H9 (cell line): ENCODE measurements at regions not wholly inside any gene's neighbourhood (a gene's known extent, or its start where the extent isn't known, plus 50 kb on each side); places are given as distances from the start of the nearest gene placed in this dataset.

Experiments
- DNase-seq: peaks from one replicate; pipeline ENCODE4 v3.0.0-alpha.2; 2017
- H2AFZ ChIP-seq: one replicate; pipeline ENCODE4 v1.6.1; 2013; ENCODE audit warnings: mild to moderate bottlenecking, low read length, control low read depth, moderate library complexity
- H2AK5ac ChIP-seq: 2 replicates; pipeline ENCODE4 v1.6.1; 2013; ENCODE audit warnings: low read length, control low read depth, mixed read lengths; ENCODE audit not compliant: insufficient read length
- H2BK120ac ChIP-seq: one replicate; pipeline ENCODE4 v1.6.1; 2013; ENCODE audit warnings: low read depth, mild to moderate bottlenecking, low read length, control low read depth, inconsistent platforms; ENCODE audit not compliant: poor library complexity, severe bottlenecking
- H2BK12ac ChIP-seq: 2 replicates; pipeline ENCODE4 v1.6.1; 2013; ENCODE audit warnings: low read length, control low read depth, mixed read lengths, low read depth; ENCODE audit not compliant: insufficient read length
- H2BK15ac ChIP-seq: 2 replicates; pipeline ENCODE4 v1.6.1; 2013; ENCODE audit warnings: low read depth, low read length, control low read depth
- H2BK20ac ChIP-seq: one replicate; pipeline ENCODE4 v1.6.1; 2013; ENCODE audit warnings: low read depth, mild to moderate bottlenecking, low read length, control low read depth, inconsistent platforms; ENCODE audit not compliant: poor library complexity, severe bottlenecking
- H2BK5ac ChIP-seq: 2 replicates; pipeline ENCODE4 v1.6.1; 2013; ENCODE audit warnings: low read length, control low read depth, mixed read lengths; ENCODE audit not compliant: insufficient read length
- H3K14ac ChIP-seq: 2 replicates; pipeline ENCODE4 v1.6.1; 2013; ENCODE audit warnings: low read length, control low read depth; ENCODE audit not compliant: insufficient read depth
- H3K18ac ChIP-seq: 2 replicates; pipeline ENCODE4 v1.6.1; 2013; ENCODE audit warnings: low read depth, mild to moderate bottlenecking, mixed read lengths, low read length, control low read depth; ENCODE audit not compliant: insufficient read length
- H3K23ac ChIP-seq: 2 replicates; pipeline ENCODE4 v1.6.1; 2013; ENCODE audit warnings: low read length, control low read depth, mixed read lengths, low read depth; ENCODE audit not compliant: insufficient read length
- H3K23me2 ChIP-seq: 2 replicates; pipeline ENCODE4 v1.6.1; 2013; ENCODE audit warnings: low read depth, mild to moderate bottlenecking, mixed read lengths, low read length, control low read depth; ENCODE audit not compliant: insufficient read length, poor library complexity, severe bottlenecking
- H3K27ac ChIP-seq: 2 replicates; pipeline ENCODE4 v1.5.1; 2013; ENCODE audit warnings: low read length, control low read depth, mixed read lengths, low read depth; ENCODE audit not compliant: insufficient read length
- H3K27me3 ChIP-seq: 2 replicates; pipeline ENCODE4 v1.6.1; 2013; ENCODE audit warnings: low read length, control low read depth, inconsistent platforms; ENCODE audit not compliant: insufficient read depth
- H3K4ac ChIP-seq: 2 replicates; pipeline ENCODE4 v1.6.1; 2013; ENCODE audit warnings: low read depth, mild to moderate bottlenecking, control low read depth, inconsistent platforms, low read length, moderate library complexity
- H3K4me1 ChIP-seq: 2 replicates; pipeline ENCODE4 v1.6.1; 2013; ENCODE audit warnings: low read length, control low read depth, inconsistent platforms; ENCODE audit not compliant: insufficient read depth
- H3K4me2 ChIP-seq: 2 replicates; pipeline ENCODE4 v1.6.1; 2013; ENCODE audit warnings: low read length, control low read depth, mixed read lengths; ENCODE audit not compliant: insufficient read length, insufficient read depth
- H3K56ac ChIP-seq: 2 replicates; pipeline ENCODE4 v1.6.1; 2013; ENCODE audit warnings: low read depth, mild to moderate bottlenecking, mixed read lengths, low read length, control low read depth; ENCODE audit not compliant: insufficient read length
- H3K79me1 ChIP-seq: 2 replicates; pipeline ENCODE4 v1.6.1; 2013; ENCODE audit warnings: low read depth, mild to moderate bottlenecking, moderate library complexity, low read length, control low read depth, inconsistent platforms; ENCODE audit not compliant: insufficient read depth, poor library complexity, severe bottlenecking
- H3K79me2 ChIP-seq: 2 replicates; pipeline ENCODE4 v1.6.1; 2013; ENCODE audit warnings: low read length, control low read depth, inconsistent platforms; ENCODE audit not compliant: insufficient read depth
- H3K9ac ChIP-seq: 2 replicates; pipeline ENCODE4 v1.6.1; 2013; ENCODE audit warnings: low read length, control low read depth, mixed read lengths; ENCODE audit not compliant: insufficient read length; ENCODE audit errors: extremely low read depth
- H3K9me3 ChIP-seq: one replicate; pipeline ENCODE4 v1.6.1; 2013; ENCODE audit warnings: low read depth, low read length, inconsistent platforms; ENCODE audit not compliant: control insufficient read depth
- H3T11ph ChIP-seq: one replicate; pipeline ENCODE4 v1.6.1; 2013; ENCODE audit warnings: mild to moderate bottlenecking, low read length, control low read depth, inconsistent platforms
- H4K20me1 ChIP-seq: one replicate; pipeline ENCODE4 v1.6.1; 2013; ENCODE audit not compliant: control insufficient read depth, insufficient read length, insufficient read depth
- H4K5ac ChIP-seq: 2 replicates; pipeline ENCODE4 v1.6.1; 2013; ENCODE audit warnings: low read depth, mild to moderate bottlenecking, mixed read lengths, low read length, control low read depth; ENCODE audit not compliant: insufficient read length
- H4K8ac ChIP-seq: replicated peaks from 2 replicates; pipeline ENCODE4 v1.6.1; 2013; ENCODE audit warnings: low read length, control low read depth, mixed read lengths, low read depth; ENCODE audit not compliant: insufficient read length
- H4K91ac ChIP-seq: 2 replicates; pipeline ENCODE4 v1.6.1; 2013; ENCODE audit warnings: low read depth, mild to moderate bottlenecking, moderate library complexity, mixed read lengths, low read length, control low read depth; ENCODE audit not compliant: insufficient read length
- H3K27ac Mint-ChIP-seq, 3 experiments: 2 replicates in 2 of 3; 3 replicates in 1 of 3; pipeline ENCODE4 v1.8.0; 2020 to 2021; ENCODE audit warnings: mixed read lengths in 3 of 3, mild to moderate bottlenecking in 1 of 3, moderate library complexity in 1 of 3
- H3K27me3 Mint-ChIP-seq: 2 replicates; pipeline ENCODE4 v1.8.0; 2021; ENCODE audit warnings: low read depth, mild to moderate bottlenecking, moderate library complexity, mixed read lengths
- H3K36me3 Mint-ChIP-seq, 3 experiments: 2 replicates in 2 of 3; 3 replicates in 1 of 3; pipeline ENCODE4 v1.8.0; 2020 to 2021; ENCODE audit warnings: low read depth in 3 of 3, mixed read lengths in 3 of 3; ENCODE audit not compliant: insufficient read depth in 1 of 3
- H3K4me1 Mint-ChIP-seq, 2 experiments: 2 replicates each; pipeline ENCODE4 v1.8.0; 2020; ENCODE audit warnings: mixed read lengths in 2 of 2
- H3K4me3 Mint-ChIP-seq, 2 experiments: 2 replicates in 1 of 2; 3 replicates in 1 of 2; pipeline ENCODE4 v1.8.0; 2020 to 2021; ENCODE audit warnings: mild to moderate bottlenecking in 2 of 2, mixed read lengths in 2 of 2, moderate library complexity in 1 of 2
- H3K9me3 Mint-ChIP-seq, 2 experiments: 2 replicates in 1 of 2; 3 replicates in 1 of 2; pipeline ENCODE4 v1.8.0; 2020; ENCODE audit warnings: mild to moderate bottlenecking in 2 of 2, mixed read lengths in 2 of 2, moderate library complexity in 1 of 2
- WGBS: extraction: QIAGEN DNeasy Blood & Tissue Kit; methylation state at CpG from one replicate; pipeline ENCODE4 v1.1.7; 2013; ENCODE audit warnings: missing lambda C conversion rate, low lambda C conversion rate, mixed read lengths; ENCODE audit not compliant: insufficient read length; ENCODE audit errors: extremely low coverage; 5-methylcytosine and 5-hydroxymethylcytosine counted together
- TF ChIP-seq, protein P1 (sequence below): fragments of 200-600 bp; sonication (generic); conservative IDR thresholded peaks from 3 replicates; pipeline ENCODE4 v1.8.0; 2021; ENCODE audit warnings: antibody characterized with exemption, mild to moderate bottlenecking

- H2BK120ac ChIP-seq, result no peak overlapping the region
- no peak overlapping the region for H3K23ac ChIP-seq
- no peaks in the 10 kb centered on the region for H3K79me2 ChIP-seq
- no peak overlapping the region for H3K4ac ChIP-seq
- no peak overlapping the region for H4K91ac ChIP-seq
- no peak overlapping the region for H4K8ac ChIP-seq
- H3K23me2 ChIP-seq, result no peaks in the 10 kb centered on the region
- H3K56ac ChIP-seq, result no peak overlapping the region
- peaks cover 2% of the 10 kb centered on the region; the same call in 1 of the 2 replicates for H3K27me3 Mint-ChIP-seq
- H3K36me3 Mint-ChIP-seq, result peaks cover 3 to 23% (median 14%) of the 10 kb centered on the region in 3 experiments
- H3K14ac ChIP-seq, result no peak overlapping the region
- no peaks in the 10 kb centered on the region for H3K79me1 ChIP-seq
- H2BK5ac ChIP-seq, result no peak overlapping the region
- no peaks in the 10 kb centered on the region for H4K20me1 ChIP-seq
- H2AFZ ChIP-seq, result no peak overlapping the region
- H3K4me3 Mint-ChIP-seq, result no peak overlapping the region
- H3K4me1 ChIP-seq, result no peaks in the 10 kb centered on the region; the same call in 1 of the 2 replicates
- H3K9me3 ChIP-seq, result no peaks in the 10 kb centered on the region
- H3K9me3 Mint-ChIP-seq, result peaks cover 17 to 23% of the 10 kb centered on the region in 2 experiments; a peak in 4 of 5 replicates
- no peak overlapping the region for H3K9ac ChIP-seq
- no peak overlapping the region for H3T11ph ChIP-seq
- no peak overlapping the region for H3K27ac ChIP-seq
- no peak overlapping the region for H3K18ac ChIP-seq
- no peaks in the 10 kb centered on the region for H3K27me3 ChIP-seq
- TF ChIP-seq, protein P1, sequence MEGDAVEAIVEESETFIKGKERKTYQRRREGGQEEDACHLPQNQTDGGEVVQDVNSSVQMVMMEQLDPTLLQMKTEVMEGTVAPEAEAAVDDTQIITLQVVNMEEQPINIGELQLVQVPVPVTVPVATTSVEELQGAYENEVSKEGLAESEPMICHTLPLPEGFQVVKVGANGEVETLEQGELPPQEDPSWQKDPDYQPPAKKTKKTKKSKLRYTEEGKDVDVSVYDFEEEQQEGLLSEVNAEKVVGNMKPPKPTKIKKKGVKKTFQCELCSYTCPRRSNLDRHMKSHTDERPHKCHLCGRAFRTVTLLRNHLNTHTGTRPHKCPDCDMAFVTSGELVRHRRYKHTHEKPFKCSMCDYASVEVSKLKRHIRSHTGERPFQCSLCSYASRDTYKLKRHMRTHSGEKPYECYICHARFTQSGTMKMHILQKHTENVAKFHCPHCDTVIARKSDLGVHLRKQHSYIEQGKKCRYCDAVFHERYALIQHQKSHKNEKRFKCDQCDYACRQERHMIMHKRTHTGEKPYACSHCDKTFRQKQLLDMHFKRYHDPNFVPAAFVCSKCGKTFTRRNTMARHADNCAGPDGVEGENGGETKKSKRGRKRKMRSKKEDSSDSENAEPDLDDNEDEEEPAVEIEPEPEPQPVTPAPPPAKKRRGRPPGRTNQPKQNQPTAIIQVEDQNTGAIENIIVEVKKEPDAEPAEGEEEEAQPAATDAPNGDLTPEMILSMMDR, result no peak
- no peak overlapping the region for H3K27ac Mint-ChIP-seq
- H2AK5ac ChIP-seq, result no peak overlapping the region
- peaks cover 0 to 4% of the 10 kb centered on the region in 2 experiments; a peak in 1 of 4 replicates for H3K4me1 Mint-ChIP-seq
- H2BK15ac ChIP-seq, result no peak overlapping the region
- H3K4me2 ChIP-seq, result no peak overlapping the region
- no peak overlapping the region for H2BK20ac ChIP-seq
- no CpG with 5 or more reads among the region's 2 CpGs for WGBS
- DNase-seq, result no peak
- H2BK12ac ChIP-seq, result no peak overlapping the region
- H4K5ac ChIP-seq, result no peak overlapping the region
Measured at GRCh38 chr3:30266524-30266923, 339.9 kb upstream of the TGFBR2 start.
